OCI-LY3 (cell line): ENCODE measurements at regions not wholly inside any gene's neighbourhood (a gene's known extent, or its start where the extent isn't known, plus 50 kb on each side); places are given as distances from the start of the nearest gene placed in this dataset.

Source experiments
- H2AFZ ChIP-seq: fragments of 200-600, 300-600 bp; shearing (Covaris generic); 2 replicates; pipeline ENCODE4 v1.6.0; 2014; ENCODE audit warnings: antibody characterized with exemption, low read depth, low read length
- H3K27ac ChIP-seq: fragments of 200-600, 300-600 bp; sonication (generic); 2 replicates; pipeline ENCODE4 v1.5.1; 2014; ENCODE audit warnings: mild to moderate bottlenecking, low read length, moderate library complexity, mixed read lengths
- H3K27me3 ChIP-seq: fragments of 200-600, 300-600 bp; sonication (generic); 2 replicates; pipeline ENCODE4 v1.6.1; 2014; ENCODE audit warnings: low read depth, low read length, mixed read lengths
- H3K36me3 ChIP-seq: fragments of 200-600, 300-600 bp; sonication (generic); replicated peaks from 2 replicates; pipeline ENCODE3; 2014; ENCODE audit warnings: low read depth, low read length, mixed read lengths
- H3K4me1 ChIP-seq: fragments of 300-600, 200-600 bp; sonication (generic); 2 replicates; pipeline ENCODE4 v1.6.1; 2014; ENCODE audit warnings: low read length, mixed read lengths
- H3K4me2 ChIP-seq: fragments of 200-600, 300-600 bp; sonication (generic); 2 replicates; pipeline ENCODE4 v1.6.1; 2014; ENCODE audit warnings: low read length, mixed read lengths
- H3K4me3 ChIP-seq: fragments of 300-600, 200-600 bp; sonication (generic); 2 replicates; pipeline ENCODE4 v1.5.1; 2014; ENCODE audit warnings: antibody characterized with exemption, mild to moderate bottlenecking, low read length, moderate library complexity
- H3K79me2 ChIP-seq: fragments of 300-600, 200-600 bp; shearing (Covaris generic); 2 replicates; pipeline ENCODE4 v1.6.1; 2014; ENCODE audit warnings: mild to moderate bottlenecking, low read length, mixed read lengths
- H3K9ac ChIP-seq: fragments of 300-600, 200-600 bp; shearing (Covaris generic); 2 replicates; pipeline ENCODE4 v1.6.0; 2014; ENCODE audit warnings: mild to moderate bottlenecking, low read length, moderate library complexity
- H3K9me3 ChIP-seq: fragments of 200-600, 300-600 bp; shearing (Covaris generic); 2 replicates; pipeline ENCODE4 v1.6.1; 2014; ENCODE audit warnings: low read length, mixed read lengths; ENCODE audit not compliant: insufficient read depth
- H4K20me1 ChIP-seq: fragments of 200-600, 300-600 bp; sonication (generic); 2 replicates; pipeline ENCODE4 v1.6.1; 2016; ENCODE audit warnings: low read length, mixed read lengths; ENCODE audit not compliant: insufficient read depth
- CTCF ChIP-seq: fragments of 200-600, 300-600 bp; sonication (generic); IDR thresholded peaks from 2 replicates; pipeline ENCODE4 v1.5.1; 2014; ENCODE audit warnings: antibody characterized with exemption, low read length, low read depth
- EZH2phosphoT487 ChIP-seq: fragments of 200-600 bp; shearing (Covaris generic); IDR thresholded peaks from 2 replicates; pipeline ENCODE4 v1.6.1; 2018; ENCODE audit warnings: antibody characterized with exemption, mixed run types, low read depth

DNA sequence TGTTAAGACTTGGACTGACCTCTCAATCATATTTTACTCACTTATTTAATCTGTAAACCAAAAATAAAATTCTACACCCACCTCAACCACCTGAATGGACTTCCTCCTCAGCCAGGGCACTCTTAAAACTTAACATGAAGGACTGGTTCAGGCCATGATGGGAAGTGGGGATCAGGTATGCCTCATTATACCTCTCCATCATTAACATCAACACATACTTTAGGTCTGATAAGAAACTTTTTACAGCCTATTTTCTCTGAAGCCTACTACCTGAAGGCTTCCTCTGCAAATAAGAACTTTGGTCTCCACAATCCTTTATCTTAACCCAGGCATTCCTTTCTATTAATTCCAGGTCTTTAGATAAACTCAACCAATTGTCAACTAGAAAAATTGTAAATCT is 390.0 kb downstream of the AASDHPPT start:
- no peak overlapping the region for H3K27ac ChIP-seq
- no peaks in the 10 kb centered on the region for H3K36me3 ChIP-seq
- H3K9ac ChIP-seq = no peak overlapping the region
- no peaks in the 10 kb centered on the region for H3K27me3 ChIP-seq
- H3K79me2 ChIP-seq = no peaks in the 10 kb centered on the region
- H2AFZ ChIP-seq = no peak overlapping the region
- no peak overlapping the region for H3K4me2 ChIP-seq
- H4K20me1 ChIP-seq = no peaks in the 10 kb centered on the region
- H3K9me3 ChIP-seq = no peaks in the 10 kb centered on the region
- no peak overlapping the region for H3K4me3 ChIP-seq
- H3K4me1 ChIP-seq = no peaks in the 10 kb centered on the region
- TF ChIP-seq EZH2phosphoT487 (no peak), CTCF (no peak)

DNA sequence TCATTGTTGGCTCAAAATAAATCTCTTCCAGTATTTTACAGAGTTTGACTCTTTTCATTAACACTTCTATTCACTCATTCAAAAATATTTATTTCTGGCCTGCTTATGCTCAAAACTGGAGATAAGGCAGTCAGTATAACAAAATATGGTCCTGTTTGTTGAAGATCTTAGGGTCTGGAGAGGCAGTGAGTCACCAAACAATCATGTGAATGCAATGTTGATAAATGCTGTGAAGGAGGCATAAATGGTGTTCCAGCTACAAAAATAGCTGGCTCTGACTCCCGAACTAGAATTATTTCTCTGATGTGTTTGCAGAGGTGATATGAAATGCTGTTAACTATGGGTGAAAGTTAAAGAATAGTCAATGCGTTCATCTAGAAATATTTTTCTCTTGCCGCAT is 390.6 kb downstream of the AASDHPPT start:
- Histone ChIP-seq H3K4me1 (no peaks in the 10 kb centered on the region), H4K20me1 (no peaks in the 10 kb centered on the region), H2AFZ (no peak overlapping the region), H3K27ac (no peak overlapping the region), H3K9ac (no peak overlapping the region), H3K4me3 (no peak overlapping the region), H3K4me2 (no peak overlapping the region), H3K27me3 (no peaks in the 10 kb centered on the region), H3K79me2 (no peaks in the 10 kb centered on the region), H3K9me3 (no peaks in the 10 kb centered on the region), H3K36me3 (no peaks in the 10 kb centered on the region)
- TF ChIP-seq CTCF (no peak), EZH2phosphoT487 (no peak)

DNA sequence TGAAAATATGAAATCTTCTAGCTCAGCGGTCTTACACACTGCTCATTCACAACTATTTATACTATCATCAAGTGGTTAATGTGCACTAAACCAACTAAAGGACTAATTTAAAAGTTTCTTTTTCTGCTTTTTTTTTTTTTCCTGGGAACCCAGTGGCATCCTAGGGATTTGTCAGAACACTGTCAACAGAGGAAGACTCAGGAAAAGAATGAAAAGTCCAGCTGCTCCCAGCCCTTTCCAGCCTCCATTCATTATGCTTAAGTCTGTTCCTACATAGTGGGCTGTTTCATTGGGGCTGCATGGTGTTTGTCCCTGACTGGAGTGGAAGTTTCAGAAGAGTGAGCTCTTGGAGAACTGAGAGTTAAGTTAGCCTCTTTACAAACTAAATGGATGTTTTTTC is 391.1 kb downstream of the AASDHPPT start:
- Histone ChIP-seq H3K36me3 (no peaks in the 10 kb centered on the region), H3K9me3 (no peaks in the 10 kb centered on the region), H3K27ac (no peak overlapping the region), H3K27me3 (no peaks in the 10 kb centered on the region), H3K4me2 (no peak overlapping the region), H3K9ac (no peak overlapping the region), H3K4me1 (no peaks in the 10 kb centered on the region), H2AFZ (no peak overlapping the region), H3K79me2 (no peaks in the 10 kb centered on the region), H3K4me3 (no peak overlapping the region), H4K20me1 (no peaks in the 10 kb centered on the region)
- no peak for TF ChIP-seq CTCF
- TF ChIP-seq EZH2phosphoT487 = no peak

DNA sequence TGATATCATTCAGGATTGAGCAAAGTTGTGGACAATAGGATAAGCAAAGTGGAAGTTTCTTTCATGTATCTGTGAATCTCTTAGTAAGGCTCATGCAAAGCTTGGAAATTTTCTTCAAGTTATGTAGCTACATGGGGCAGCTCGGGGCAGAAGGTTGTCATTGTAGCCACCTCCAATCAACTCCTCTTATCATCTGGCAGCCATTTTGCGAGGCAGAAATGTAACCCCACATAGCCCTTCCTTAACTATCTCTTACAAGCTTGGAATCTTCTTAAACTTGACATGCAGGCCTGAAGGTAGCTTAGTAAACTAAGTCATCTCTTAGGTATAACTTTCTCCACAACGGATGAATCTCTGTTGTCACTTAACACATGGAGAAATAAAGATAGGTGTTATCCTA is 392.8 kb downstream of the AASDHPPT start:
- no peaks in the 10 kb centered on the region for H3K79me2 ChIP-seq

More for the DNA sequence above, 392.8 kb downstream of the AASDHPPT start:
- H3K27me3 ChIP-seq = no peaks in the 10 kb centered on the region
- H2AFZ ChIP-seq = no peak overlapping the region
- no peaks in the 10 kb centered on the region for H3K9me3 ChIP-seq
- no peaks in the 10 kb centered on the region for H4K20me1 ChIP-seq
- no peaks in the 10 kb centered on the region for H3K4me1 ChIP-seq
- no peak overlapping the region for H3K9ac ChIP-seq
- no peak overlapping the region for H3K27ac ChIP-seq
- no peak overlapping the region for H3K4me3 ChIP-seq
- TF ChIP-seq CTCF (no peak), EZH2phosphoT487 (no peak)
- H3K4me2 ChIP-seq = no peak overlapping the region
- H3K36me3 ChIP-seq = no peaks in the 10 kb centered on the region
